Activated B cell treated with CpG ODN at 0.5 μM for 24 hours (primary cell): ENCODE measurements at regions not wholly inside any gene's neighbourhood (a gene's known extent, or its start where the extent isn't known, plus 50 kb on each side); places are given as distances from the start of the nearest gene placed in this dataset.

Experiments
- ATAC-seq: fragments of 200-7000 bp; cut with Tn5 transposase; one replicate; pipeline ENCODE4 v1.10.0; 2021; ENCODE audit warnings: low read depth, mild to moderate bottlenecking, moderate library complexity
- CTCF ChIA-PET: fragments of 350-600 bp; sonication (Branson Sonifier 250); formaldehyde crosslinking; loops from one replicate; lab custom pipeline; 2021; ENCODE audit warnings: antibody characterized with exemption; lab: Charles Lee
- POLR2A ChIA-PET: fragments of 350-600 bp; sonication (Branson Sonifier 250); formaldehyde crosslinking; loops from one replicate; lab custom pipeline; 2021; ENCODE audit warnings: antibody characterized with exemption; lab: Charles Lee
- DNase-seq: peaks from one replicate; pipeline ENCODE4 v3.0.0; 2022
- H3K27ac Mint-ChIP-seq: one replicate; pipeline ENCODE4 v1.8.0; 2020; ENCODE audit warnings: mixed read lengths
- H3K27me3 Mint-ChIP-seq: one replicate; pipeline ENCODE4 v1.8.0; 2021; ENCODE audit warnings: mixed read lengths
- H3K36me3 Mint-ChIP-seq: one replicate; pipeline ENCODE4 v1.8.0; 2021; ENCODE audit warnings: low read depth, mixed read lengths
- H3K4me1 Mint-ChIP-seq: one replicate; pipeline ENCODE4 v1.8.0; 2021; ENCODE audit warnings: mixed read lengths
- H3K4me3 Mint-ChIP-seq: one replicate; pipeline ENCODE4 v1.8.0; 2020; ENCODE audit warnings: mild to moderate bottlenecking, mixed read lengths
- H3K9me3 Mint-ChIP-seq: one replicate; pipeline ENCODE4 v1.8.0; 2020; ENCODE audit warnings: mixed read lengths
- intact Hi-C: fragments of 100-400 bp; cut with micrococcal nuclease; formaldehyde crosslinking; loops from one replicate; pipeline ENCODE4 v1.15.1; 2024
- TF ChIP-seq, protein P1 (sequence below): fragments of 200-600 bp; IDR thresholded peaks from one replicate; pipeline ENCODE4 v1.8.0; 2022; ENCODE audit warnings: antibody characterized with exemption, mild to moderate bottlenecking

DNA sequence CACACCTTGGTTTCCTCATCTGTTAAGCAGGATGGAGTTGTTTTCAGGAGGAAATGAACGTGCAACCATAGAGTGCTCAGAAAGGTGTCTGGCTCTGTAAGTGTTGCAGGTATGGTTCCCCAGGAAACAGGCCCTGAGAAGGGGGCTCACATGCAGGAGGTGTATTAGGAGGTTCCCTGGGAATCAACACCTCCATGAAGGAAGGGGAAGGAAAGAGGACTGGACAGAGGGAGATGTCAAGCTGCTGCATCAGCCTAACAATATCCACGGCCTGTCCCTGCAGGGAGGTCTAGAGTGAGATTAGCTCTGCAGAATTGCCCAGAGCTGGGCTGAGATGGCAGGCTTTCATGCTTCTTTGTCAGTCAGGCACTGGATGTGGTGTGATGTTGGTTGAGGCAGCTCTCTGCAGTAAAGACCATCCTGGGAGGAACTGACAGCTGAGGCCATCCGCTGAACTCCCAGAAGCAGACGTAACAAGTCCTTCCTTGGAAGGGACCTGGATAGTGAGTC is 373.3 kb downstream of the ZNF536 start:
- ChIA-PET CTCF (no interaction called here), POLR2A (no interaction called here)
- TF ChIP-seq, protein P1, sequence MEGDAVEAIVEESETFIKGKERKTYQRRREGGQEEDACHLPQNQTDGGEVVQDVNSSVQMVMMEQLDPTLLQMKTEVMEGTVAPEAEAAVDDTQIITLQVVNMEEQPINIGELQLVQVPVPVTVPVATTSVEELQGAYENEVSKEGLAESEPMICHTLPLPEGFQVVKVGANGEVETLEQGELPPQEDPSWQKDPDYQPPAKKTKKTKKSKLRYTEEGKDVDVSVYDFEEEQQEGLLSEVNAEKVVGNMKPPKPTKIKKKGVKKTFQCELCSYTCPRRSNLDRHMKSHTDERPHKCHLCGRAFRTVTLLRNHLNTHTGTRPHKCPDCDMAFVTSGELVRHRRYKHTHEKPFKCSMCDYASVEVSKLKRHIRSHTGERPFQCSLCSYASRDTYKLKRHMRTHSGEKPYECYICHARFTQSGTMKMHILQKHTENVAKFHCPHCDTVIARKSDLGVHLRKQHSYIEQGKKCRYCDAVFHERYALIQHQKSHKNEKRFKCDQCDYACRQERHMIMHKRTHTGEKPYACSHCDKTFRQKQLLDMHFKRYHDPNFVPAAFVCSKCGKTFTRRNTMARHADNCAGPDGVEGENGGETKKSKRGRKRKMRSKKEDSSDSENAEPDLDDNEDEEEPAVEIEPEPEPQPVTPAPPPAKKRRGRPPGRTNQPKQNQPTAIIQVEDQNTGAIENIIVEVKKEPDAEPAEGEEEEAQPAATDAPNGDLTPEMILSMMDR = no peak
- no peaks in the 10 kb centered on the region for H3K36me3 Mint-ChIP-seq
- DNase-seq = no peak
- no peak overlapping the region for H3K27ac Mint-ChIP-seq
- no peak overlapping the region for H3K4me3 Mint-ChIP-seq
- no peaks in the 10 kb centered on the region for H3K4me1 Mint-ChIP-seq
- no peaks in the 10 kb centered on the region for H3K27me3 Mint-ChIP-seq
- peaks cover 11% of the 10 kb centered on the region for H3K9me3 Mint-ChIP-seq
- intact Hi-C loops = no loop called here
- no peak for ATAC-seq

DNA sequence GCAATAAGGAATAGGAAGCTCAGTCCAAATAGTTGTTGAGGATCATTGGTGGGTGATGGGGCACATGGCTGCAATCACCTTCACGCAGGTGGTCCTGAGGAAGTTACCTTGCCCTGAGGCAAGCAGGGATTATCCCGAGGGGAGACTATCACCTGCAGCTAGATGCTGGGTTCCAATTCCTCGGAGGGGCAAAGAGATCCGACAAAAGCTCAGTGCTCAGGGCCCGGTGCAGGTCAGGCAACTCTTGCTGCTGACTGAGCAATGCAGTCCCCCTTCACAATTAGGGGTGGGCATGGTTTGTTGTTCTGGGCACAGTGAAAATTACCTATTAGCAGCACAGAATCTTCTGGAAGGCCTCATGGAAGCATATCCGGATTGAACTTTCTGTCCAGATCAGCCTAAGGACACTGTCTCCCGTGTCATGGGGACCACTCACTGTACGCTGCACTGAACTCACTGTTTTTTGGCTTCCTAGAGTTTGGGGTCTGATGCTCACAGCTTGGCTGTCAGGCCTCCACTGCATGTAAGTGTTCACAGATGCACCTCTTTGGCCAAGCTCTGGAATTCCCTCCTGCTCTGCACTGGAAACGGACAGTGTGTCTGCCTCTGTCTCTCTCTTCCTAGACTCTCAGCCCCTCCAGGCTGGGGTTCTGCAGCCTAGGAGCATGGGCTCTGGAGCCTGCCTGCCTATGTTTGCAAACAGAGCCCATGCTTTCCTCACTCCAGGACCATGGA is 372.7 kb downstream of the ZNF536 start:
- no peak for ATAC-seq

DNA sequence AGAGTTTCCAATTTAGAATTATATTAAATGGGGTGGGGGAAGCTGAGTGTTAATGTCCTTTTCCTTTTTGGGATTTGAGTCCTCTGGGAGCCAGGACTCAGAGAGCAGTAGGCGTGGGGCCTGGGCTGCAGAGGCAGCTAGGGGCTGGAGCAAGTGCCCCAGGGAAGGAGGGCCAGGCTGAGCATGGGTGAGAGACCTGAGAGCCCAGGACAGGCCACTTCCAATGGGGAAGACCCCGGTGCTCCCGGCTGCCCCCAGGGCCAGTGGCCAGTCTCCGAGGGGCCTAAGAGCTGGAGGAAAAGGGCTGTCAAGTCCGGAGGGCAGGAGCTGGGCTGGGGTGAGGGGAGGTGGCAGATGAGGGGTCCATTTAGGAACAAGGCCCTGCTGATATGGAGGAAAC is 371.5 kb downstream of the ZNF536 start:
- H3K36me3 Mint-ChIP-seq = no peaks in the 10 kb centered on the region
- POLR2A ChIA-PET = no interaction called here
- H3K27ac Mint-ChIP-seq = no peak overlapping the region
- no peaks in the 10 kb centered on the region for H3K4me1 Mint-ChIP-seq
- H3K4me3 Mint-ChIP-seq = no peak overlapping the region
- DNase-seq (no peak), ATAC-seq (no peak)
- TF ChIP-seq, protein P1 = no peak
- CTCF ChIA-PET = no interaction called here
- no peaks in the 10 kb centered on the region for H3K9me3 Mint-ChIP-seq
- intact Hi-C loops = no loop called here
- no peaks in the 10 kb centered on the region for H3K27me3 Mint-ChIP-seq

More for the DNA sequence above, 372.7 kb downstream of the ZNF536 start:
- Mint-ChIP-seq H3K9me3 (peaks cover 6% of the 10 kb centered on the region), H3K4me3 (no peak overlapping the region), H3K27ac (no peak overlapping the region), H3K36me3 (no peaks in the 10 kb centered on the region), H3K4me1 (no peaks in the 10 kb centered on the region), H3K27me3 (no peaks in the 10 kb centered on the region)
- intact Hi-C loops = no loop called here
- POLR2A ChIA-PET = no interaction called here
- TF ChIP-seq, protein P1 = no peak
- CTCF ChIA-PET = no interaction called here
- DNase-seq = no peak

DNA sequence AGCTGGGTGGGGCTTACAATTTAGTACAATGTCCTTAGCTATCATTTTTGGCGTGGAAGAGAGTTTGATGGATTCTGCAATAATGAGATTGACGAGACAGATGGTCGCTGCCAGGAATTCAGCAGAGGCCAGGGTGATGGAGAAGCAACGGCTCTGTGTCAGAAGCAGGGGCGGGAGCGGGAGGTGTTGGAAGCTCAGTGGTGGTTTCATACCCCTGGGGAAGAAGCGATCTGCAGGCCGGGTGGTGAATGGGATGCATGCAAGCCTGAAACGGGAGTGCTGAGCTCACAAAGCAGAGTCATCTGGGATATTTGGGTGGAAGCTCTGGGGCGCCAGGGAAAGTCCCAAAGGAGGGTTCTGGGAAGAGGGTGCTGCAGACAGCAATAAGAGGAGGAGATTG is 370.8 kb downstream of the ZNF536 start:
- Mint-ChIP-seq H3K4me3 (no peak overlapping the region), H3K36me3 (no peaks in the 10 kb centered on the region), H3K4me1 (no peaks in the 10 kb centered on the region), H3K27me3 (no peaks in the 10 kb centered on the region), H3K9me3 (no peaks in the 10 kb centered on the region), H3K27ac (no peak overlapping the region)
- intact Hi-C loops = no loop called here
- TF ChIP-seq, protein P1 = no peak
- POLR2A ChIA-PET = no interaction called here
- DNase-seq = no peak
- CTCF ChIA-PET = no interaction called here
- no peak for ATAC-seq

DNA sequence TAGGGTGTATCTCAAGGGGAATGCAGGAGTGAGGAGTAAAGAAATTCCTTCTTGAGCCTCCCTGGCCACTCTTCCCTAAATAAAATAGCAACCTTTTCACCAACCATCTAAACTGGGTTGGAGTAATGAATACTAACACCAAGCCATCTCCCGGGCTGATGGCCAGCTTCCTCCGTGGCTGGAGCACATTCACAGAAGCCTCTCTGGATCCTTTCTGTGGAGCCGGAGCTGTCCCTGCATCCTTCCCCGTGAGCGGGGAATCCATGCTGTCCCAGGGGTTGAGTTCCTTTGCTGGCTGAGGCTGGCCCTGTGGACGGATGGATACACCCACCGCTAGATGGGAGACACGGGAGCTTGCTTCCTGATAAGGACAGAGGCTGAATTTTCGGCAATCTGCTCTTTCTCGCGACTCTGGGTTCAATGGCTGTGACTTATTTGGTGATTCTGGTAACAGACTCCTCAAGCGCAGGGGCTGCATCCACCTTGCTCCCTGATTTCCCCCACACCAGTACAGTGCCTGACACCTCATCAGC is 370.3 kb downstream of the ZNF536 start:
- DNase-seq (no peak), ATAC-seq (no peak)
- Mint-ChIP-seq H3K27ac (no peak overlapping the region), H3K4me1 (no peaks in the 10 kb centered on the region), H3K4me3 (no peak overlapping the region), H3K9me3 (no peaks in the 10 kb centered on the region), H3K27me3 (no peaks in the 10 kb centered on the region), H3K36me3 (no peaks in the 10 kb centered on the region)
- intact Hi-C loops = no loop called here
- TF ChIP-seq, protein P1 = no peak
- ChIA-PET CTCF (no interaction called here), POLR2A (no interaction called here)
